GM10266 (cell line): ENCODE measurements at regions not wholly inside any gene's neighbourhood (a gene's known extent, or its start where the extent isn't known, plus 50 kb on each side); places are given as distances from the start of the nearest gene placed in this dataset.

Experiments
- DNase-seq: peaks from one replicate; pipeline ENCODE4 v3.0.0; 2012; ENCODE audit errors: extremely low spot score
- TF ChIP-seq, protein P1 (sequence below): IDR thresholded peaks from 2 replicates; pipeline ENCODE4 v1.5.1; 2012; ENCODE audit warnings: mild to moderate bottlenecking, low read depth; ENCODE audit not compliant: control insufficient read depth, insufficient read depth; ENCODE audit errors: missing control alignments

DNA sequence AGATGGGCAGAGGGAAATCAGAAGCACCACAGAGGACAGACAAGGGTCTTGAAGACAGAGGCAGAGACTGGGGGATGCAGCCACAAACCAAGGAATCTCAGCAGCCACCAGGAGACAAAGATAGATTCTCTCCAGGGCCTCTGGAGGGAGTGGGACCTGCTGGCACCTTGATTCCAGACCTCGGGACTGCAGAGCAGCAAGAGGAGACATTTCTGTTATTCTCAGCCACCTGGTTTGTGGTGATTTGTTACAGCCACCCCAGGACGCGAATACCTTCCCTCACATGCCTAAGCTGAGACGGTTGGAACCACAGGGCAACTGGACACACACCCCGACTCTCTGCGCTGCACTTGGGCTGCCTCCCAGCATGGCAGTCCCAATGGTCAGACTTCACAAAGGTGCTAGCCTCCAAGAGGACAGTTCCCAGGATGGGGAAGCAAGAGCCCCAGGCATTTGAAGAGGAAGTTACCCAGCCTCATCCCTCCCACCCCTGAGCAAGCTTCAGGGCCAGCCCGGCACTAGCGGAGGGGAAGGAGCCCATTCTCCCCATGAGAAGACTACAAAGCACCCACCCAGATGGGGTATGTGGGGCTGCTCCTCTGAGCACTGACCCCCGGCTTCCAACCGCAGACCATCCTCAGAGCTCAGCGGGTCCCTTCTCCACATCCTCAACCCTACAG lies 104.6 kb upstream of the INSIG1 start:
- TF ChIP-seq, protein P1, sequence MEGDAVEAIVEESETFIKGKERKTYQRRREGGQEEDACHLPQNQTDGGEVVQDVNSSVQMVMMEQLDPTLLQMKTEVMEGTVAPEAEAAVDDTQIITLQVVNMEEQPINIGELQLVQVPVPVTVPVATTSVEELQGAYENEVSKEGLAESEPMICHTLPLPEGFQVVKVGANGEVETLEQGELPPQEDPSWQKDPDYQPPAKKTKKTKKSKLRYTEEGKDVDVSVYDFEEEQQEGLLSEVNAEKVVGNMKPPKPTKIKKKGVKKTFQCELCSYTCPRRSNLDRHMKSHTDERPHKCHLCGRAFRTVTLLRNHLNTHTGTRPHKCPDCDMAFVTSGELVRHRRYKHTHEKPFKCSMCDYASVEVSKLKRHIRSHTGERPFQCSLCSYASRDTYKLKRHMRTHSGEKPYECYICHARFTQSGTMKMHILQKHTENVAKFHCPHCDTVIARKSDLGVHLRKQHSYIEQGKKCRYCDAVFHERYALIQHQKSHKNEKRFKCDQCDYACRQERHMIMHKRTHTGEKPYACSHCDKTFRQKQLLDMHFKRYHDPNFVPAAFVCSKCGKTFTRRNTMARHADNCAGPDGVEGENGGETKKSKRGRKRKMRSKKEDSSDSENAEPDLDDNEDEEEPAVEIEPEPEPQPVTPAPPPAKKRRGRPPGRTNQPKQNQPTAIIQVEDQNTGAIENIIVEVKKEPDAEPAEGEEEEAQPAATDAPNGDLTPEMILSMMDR: no peak
- no peak for DNase-seq

GRCh38 chr7:155193716-155194115 lies 104.0 kb upstream of the INSIG1 start:
- TF ChIP-seq, protein P1: no peak
- no peak for DNase-seq

DNA sequence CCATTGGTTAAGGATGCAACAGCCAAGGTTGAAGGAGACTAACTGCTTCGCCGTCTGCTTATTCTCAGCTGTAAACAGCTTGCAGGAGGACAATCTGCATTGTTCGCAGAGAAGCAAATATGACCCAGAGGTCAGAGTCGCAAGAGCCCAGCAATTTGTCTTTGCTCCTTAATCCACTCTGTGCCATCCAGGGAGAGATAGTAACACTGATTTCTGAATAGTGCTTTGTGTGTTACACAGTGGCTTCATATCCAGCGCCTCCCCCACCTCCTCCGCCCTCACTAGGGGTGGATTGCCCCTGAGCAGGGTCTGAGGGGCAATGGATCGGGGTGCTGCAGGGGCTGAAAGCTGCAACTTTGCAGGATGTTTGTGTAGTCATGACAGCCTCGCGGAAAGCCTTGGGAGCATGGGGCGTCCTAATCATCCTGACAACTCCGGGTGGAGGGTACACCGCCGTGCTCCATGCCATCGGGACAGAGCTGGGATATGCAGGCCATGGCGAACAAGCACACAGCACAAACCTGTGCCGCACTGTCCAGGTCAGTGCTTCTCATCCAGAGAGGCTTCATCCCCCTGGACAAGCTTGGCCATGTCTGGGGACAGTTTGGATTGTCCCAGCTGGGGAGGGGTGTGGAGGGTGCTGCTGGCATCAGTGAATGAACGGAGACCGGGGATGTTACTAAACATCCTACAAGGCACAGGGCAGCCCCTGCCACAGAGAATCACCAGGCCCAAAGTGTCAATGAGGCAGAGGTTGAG lies 103.1 kb upstream of the INSIG1 start:
- no peak for DNase-seq

GRCh38 chr7:155195939-155196523 lies 101.6 kb upstream of the INSIG1 start:
- DNase-seq: no peak
- TF ChIP-seq, protein P1: no peak

More for the DNA sequence above, 103.1 kb upstream of the INSIG1 start:
- TF ChIP-seq, protein P1: no peak

DNA sequence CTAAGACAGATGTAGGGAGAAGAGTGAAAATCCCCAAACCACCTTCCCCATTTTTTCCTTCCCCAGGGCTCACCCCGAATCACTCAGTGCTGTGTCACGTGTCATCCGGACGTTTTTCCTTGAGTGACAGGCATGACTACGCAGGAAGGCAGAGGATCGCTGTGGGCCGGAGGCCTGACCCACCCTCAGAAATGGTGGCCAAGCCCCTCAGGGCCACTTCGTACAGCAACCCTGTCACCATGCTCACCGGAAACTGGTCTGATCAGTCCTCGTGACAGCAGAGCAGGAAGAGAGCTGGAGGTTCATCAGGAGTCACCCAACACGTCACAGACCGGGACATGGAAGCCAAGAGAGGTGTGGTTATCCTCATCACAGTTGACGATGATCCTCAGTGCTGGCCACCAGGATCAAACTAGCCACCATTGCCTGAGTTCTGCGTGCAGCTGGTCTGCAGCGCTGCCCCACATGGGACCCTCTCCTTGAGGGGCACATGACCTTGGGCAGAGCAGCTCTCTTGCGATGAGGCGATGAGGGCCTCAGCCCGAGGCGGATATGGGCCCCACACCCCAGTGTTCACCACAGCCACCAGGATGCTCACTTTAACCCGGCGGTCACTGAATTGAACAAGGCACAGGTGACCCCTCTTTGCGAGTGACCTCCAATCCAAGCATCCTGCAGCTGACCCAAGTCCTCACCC lies 99.3 kb upstream of the INSIG1 start:
- no peak for DNase-seq
- TF ChIP-seq, protein P1: no peak

- TF ChIP-seq, protein P1: no peak
- DNase-seq: peak; percentile 49
These were observed 98.5 kb upstream of the INSIG1 start for GRCh38 chr7:155198901-155199845.
